K562 (cell line): ENCODE measurements at regions not wholly inside any gene's neighbourhood (a gene's known extent, or its start where the extent isn't known, plus 50 kb on each side); places are given as distances from the start of the nearest gene placed in this dataset.

Experiments
- ATAC-seq: fragments of 200-7000 bp; cut with Tn5 transposase; 3 replicates; pipeline ENCODE4 v1.9.1; 2020; ENCODE audit warnings: moderate library complexity
- BruUV-seq: library from RNA; stranded (reverse); fragments of 400-500 nt; replicated peaks from 2 replicates; lab custom pipeline; 2021; lab: Mats Ljungman, UMichigan
- CTCF ChIA-PET: fragments of 300-600 bp; formaldehyde crosslinking; extraction: SDS; loops from one replicate; lab custom pipeline; 2021; ENCODE audit warnings: low intra/inter-chr PET ratio; lab: Yijun Ruan, JAX
- POLR2A ChIA-PET: fragments of 300-600, 350-650 bp; sonication (Branson Sonifier 250); formaldehyde crosslinking; extraction: SDS; loops from one replicate; lab custom pipeline; 2021; ENCODE audit warnings: antibody characterized with exemption, inconsistent platforms; lab: Yijun Ruan, JAX
- DNase-seq, 4 experiments: peaks; one replicate each; pipeline versions ENCODE4 v3.0.0 to v3.0.0-alpha.2; 2011 to 2018; ENCODE audit warnings: low spot score in 3 of 4, mixed read lengths in 3 of 4; ENCODE audit errors: extremely low read depth in 1 of 4
- FAIRE-seq: peaks from 2 replicates; lab custom pipeline; 2011; peaks lifted over from hg19 to GRCh38; lab: Jason Lieb, UNC
- H2AFZ ChIP-seq: 2 replicates; pipeline ENCODE4 v1.6.0; 2011; ENCODE audit warnings: low read depth, low read length, control low read depth, inconsistent platforms
- H3K27ac ChIP-seq: fragments of 200-600 bp; 3 replicates; pipeline ENCODE4 v1.8.0; 2011; ENCODE audit warnings: low read depth, mild to moderate bottlenecking, control low read depth, inconsistent platforms, low read length, moderate library complexity, mixed read lengths; ENCODE audit errors: extremely low read depth
- H3K27me3 ChIP-seq, 2 experiments: fragments of 300-600 bp in 1 of 2; 2 replicates in 1 of 2; 3 replicates in 1 of 2; pipeline versions ENCODE4 v1.6.0 to v1.8.0; 2011; ENCODE audit warnings: inconsistent platforms in 2 of 2, low read length in 2 of 2, mild to moderate bottlenecking in 1 of 2, mixed read lengths in 1 of 2, moderate library complexity in 1 of 2; ENCODE audit not compliant: control insufficient read depth in 2 of 2, insufficient read depth in 2 of 2
- H3K36me3 ChIP-seq: fragments of 300-600 bp; 3 replicates; pipeline ENCODE4 v1.8.0; 2011; ENCODE audit warnings: mild to moderate bottlenecking, low read length, inconsistent platforms; ENCODE audit not compliant: control insufficient read depth, insufficient read depth
- H3K4me1 ChIP-seq, 2 experiments: fragments of 200-600 bp in 1 of 2; replicated peaks in 1 of 2; 2 replicates in 1 of 2; 3 replicates in 1 of 2; pipeline versions ENCODE4 v1.5.1 to v1.8.0; 2011; ENCODE audit warnings: inconsistent platforms in 2 of 2, low read length in 2 of 2, mild to moderate bottlenecking in 1 of 2, mixed read lengths in 1 of 2, moderate library complexity in 1 of 2; ENCODE audit not compliant: control insufficient read depth in 2 of 2, insufficient read depth in 2 of 2
- H3K4me2 ChIP-seq: 2 replicates; pipeline ENCODE4 v1.6.1; 2011; ENCODE audit warnings: low read length, control low read depth, inconsistent platforms, mixed read lengths; ENCODE audit not compliant: insufficient read depth
- H3K4me3 ChIP-seq: fragments of 200-600 bp; sonication (generic), shearing (Covaris generic); 2 replicates; pipeline ENCODE4 v1.5.1; 2016; ENCODE audit warnings: control low read depth, inconsistent platforms
- H3K79me2 ChIP-seq: fragments of 200-600 bp; 3 replicates; pipeline ENCODE4 v1.8.0; 2011; ENCODE audit warnings: low read length, inconsistent platforms; ENCODE audit not compliant: control insufficient read depth, insufficient read depth
- H3K9ac ChIP-seq, 2 experiments: 2 replicates each; pipeline versions ENCODE4 v1.6.0 to v1.6.1; 2011; ENCODE audit warnings: low read depth in 2 of 2, low read length in 2 of 2, control low read depth in 1 of 2, inconsistent platforms in 1 of 2, mild to moderate bottlenecking in 1 of 2, mixed read lengths in 1 of 2; ENCODE audit not compliant: insufficient read depth in 1 of 2
- H3K9me1 ChIP-seq: one replicate; pipeline ENCODE4 v1.6.0; 2011; ENCODE audit warnings: inconsistent platforms, mild to moderate bottlenecking, low read length, moderate library complexity; ENCODE audit not compliant: control insufficient read depth, insufficient read depth
- H3K9me3 ChIP-seq: replicated peaks from 2 replicates; pipeline ENCODE4 v1.5.1; 2011; ENCODE audit warnings: low read depth, low read length, inconsistent platforms; ENCODE audit not compliant: control insufficient read depth, insufficient read depth
- H4K20me1 ChIP-seq: replicated peaks from 2 replicates; pipeline ENCODE4 v1.6.1; 2011; ENCODE audit warnings: low read length, inconsistent platforms, mixed read lengths; ENCODE audit not compliant: control insufficient read depth, insufficient read depth
- PBX2 ChIP-seq, 2 experiments: IDR thresholded peaks in 1 of 2; conservative IDR thresholded peaks in 1 of 2; 2 replicates each; pipeline ENCODE4 v1.6.1; 2016; ENCODE audit warnings: low read depth in 2 of 2, mild to moderate bottlenecking in 1 of 2, missing compliant biosample characterization in 1 of 2, missing genetic modification characterization in 1 of 2, moderate library complexity in 1 of 2
- WGBS: fragments of 100-300 bp; shearing (Covaris generic); methylation state at CpG from one replicate; pipeline ENCODE4 v1.1.6; 2016; ENCODE audit warnings: low coverage, mixed read lengths; ENCODE audit not compliant: insufficient coverage; ENCODE audit errors: missing lambda C conversion rate; 5-methylcytosine and 5-hydroxymethylcytosine counted together
- in situ Hi-C: fragments of 300-500 bp; cut with MboI; formaldehyde crosslinking; loops from 4 replicates; pipeline ENCODE4 v1.15.0; 2018; ENCODE audit warnings: inconsistent platforms, mixed read lengths
- intact Hi-C: fragments of 100-400 bp; cut with micrococcal nuclease; formaldehyde crosslinking; loops from 2 replicates; pipeline ENCODE4 v1.14.2; 2022

GRCh38 chr4:29536745-29537144 is 1183.4 kb upstream of the PCDH7 start:
- FAIRE-seq: no peak
- TF ChIP-seq PBX2 (CRISPR knock-in tag; IDR thresholded peaks at IDR 0.05; ENCODE audit: low read depth) (no peak), PBX2 (tag; conservative IDR thresholded peaks at IDR 0.05; ENCODE audit: low read depth) (no peak)

More at GRCh38 chr4:29536745-29537144, 1183.4 kb upstream of the PCDH7 start:
- in situ Hi-C loops: no loop called here
- no peaks in the 10 kb centered on the region for H3K27me3 ChIP-seq
- no peaks in the 10 kb centered on the region for H3K4me1 ChIP-seq
- no peaks in the 10 kb centered on the region; the same call in 1 of the 2 replicates for H3K9me3 ChIP-seq
- no peak for ATAC-seq
- H3K9me1 ChIP-seq: no peaks in the 10 kb centered on the region
- no peaks in the 10 kb centered on the region for H3K79me2 ChIP-seq
- H3K9ac ChIP-seq: no peak overlapping the region
- H3K4me2 ChIP-seq: no peak overlapping the region
- WGBS: 0% methylated on average over 3 of the region's 3 CpGs
- no peak overlapping the region for H3K27ac ChIP-seq
- ChIA-PET POLR2A (no interaction called here), CTCF (no interaction called here)
- H4K20me1 ChIP-seq: no peaks in the 10 kb centered on the region
- H2AFZ ChIP-seq: no peak overlapping the region
- no peak overlapping the region for H3K4me3 ChIP-seq
- intact Hi-C loops: no loop called here
- no peaks in the 10 kb centered on the region for H3K36me3 ChIP-seq
- no peak for DNase-seq
- BruUV-seq: no TSS peak
